ENCODE measurements at regions not wholly inside any gene's neighbourhood (a gene's known extent, or its start where the extent isn't known, plus 50 kb on each side); places are given as distances from the start of the nearest gene placed in this dataset.

- FAIRE-seq (no peak), DNase-seq (no peak)
- no peak overlapping the region for H3K27ac ChIP-seq (ENCODE audit: low read depth in 2 of 2, low read length in 2 of 2)
- H3K27me3 ChIP-seq (ENCODE audit: control insufficient read depth, insufficient read depth, low read length) = no peaks in the 10 kb centered on the region
- no peaks in the 10 kb centered on the region for H3K36me3 ChIP-seq (ENCODE audit: control insufficient read depth in 2 of 3, insufficient read depth in 3 of 3, low read length in 3 of 3)
- H3K4me1 ChIP-seq (ENCODE audit: control insufficient read depth in 2 of 3, insufficient read depth in 2 of 3, low read depth in 1 of 3, low read length in 3 of 3) = peaks cover 0 to 3% (median 2%) of the 10 kb centered on the region in 3 donors
- H3K9me3 ChIP-seq (ENCODE audit: control insufficient read depth in 2 of 3, insufficient read depth in 1 of 3, low read length in 3 of 3) = peaks cover 0 to 2% (median 0%) of the 10 kb centered on the region in 3 donors
- no peak overlapping the region for H3K4me3 ChIP-seq (ENCODE audit: low read length in 3 of 3)
- no peak overlapping the region for H3K9ac ChIP-seq (ENCODE audit: low read length in 3 of 3)
- intact Hi-C loops (cut with DNase I) = no loop called here
- no peak for TF ChIP-seq CTCF (IDR thresholded peaks at IDR 0.05; ENCODE audit: borderline replicate concordance, extremely low read depth, insufficient read depth)
Observed at GRCh38 chr20:59460352-59460751, 144.0 kb upstream of the PHACTR3 start.

GRCh38 chr20:59461526-59461925 lies 142.8 kb upstream of the PHACTR3 start:
- Histone ChIP-seq H3K9ac (ENCODE audit: low read length in 3 of 3) (no peak overlapping the region), H3K27me3 (ENCODE audit: control insufficient read depth, insufficient read depth, low read length) (no peaks in the 10 kb centered on the region), H3K4me1 (ENCODE audit: control insufficient read depth in 2 of 3, insufficient read depth in 2 of 3, low read depth in 1 of 3, low read length in 3 of 3) (no peaks in the 10 kb centered on the region), H3K4me3 (ENCODE audit: low read length in 3 of 3) (no peak overlapping the region), H3K36me3 (ENCODE audit: control insufficient read depth in 2 of 3, insufficient read depth in 3 of 3, low read length in 3 of 3) (no peaks in the 10 kb centered on the region), H3K9me3 (ENCODE audit: control insufficient read depth in 2 of 3, insufficient read depth in 1 of 3, low read length in 3 of 3) (peaks cover 0 to 2% (median 0%) of the 10 kb centered on the region in 3 donors), H3K27ac (ENCODE audit: low read depth in 2 of 2, low read length in 2 of 2) (no peak overlapping the region)
- intact Hi-C loops (cut with DNase I) = no loop called here
- FAIRE-seq (no peak), DNase-seq (no peak)
- no peak for TF ChIP-seq CTCF (IDR thresholded peaks at IDR 0.05; ENCODE audit: borderline replicate concordance, extremely low read depth, insufficient read depth)

GRCh38 chr20:59462249-59462648 lies 142.1 kb upstream of the PHACTR3 start:
- intact Hi-C loops (cut with DNase I) = no loop called here
- no peak for TF ChIP-seq CTCF (IDR thresholded peaks at IDR 0.05; ENCODE audit: borderline replicate concordance, extremely low read depth, insufficient read depth)
- peaks cover 0 to 2% (median 0%) of the 10 kb centered on the region in 3 donors for H3K9me3 ChIP-seq (ENCODE audit: control insufficient read depth in 2 of 3, insufficient read depth in 1 of 3, low read length in 3 of 3)
- FAIRE-seq (no peak), DNase-seq (no peak)
- H3K27me3 ChIP-seq (ENCODE audit: control insufficient read depth, insufficient read depth, low read length) = no peaks in the 10 kb centered on the region
- H3K9ac ChIP-seq (ENCODE audit: low read length in 3 of 3) = no peak overlapping the region
- no peak overlapping the region for H3K27ac ChIP-seq (ENCODE audit: low read depth in 2 of 2, low read length in 2 of 2)
- no peaks in the 10 kb centered on the region for H3K4me1 ChIP-seq (ENCODE audit: control insufficient read depth in 2 of 3, insufficient read depth in 2 of 3, low read depth in 1 of 3, low read length in 3 of 3)
- no peak overlapping the region for H3K4me3 ChIP-seq (ENCODE audit: low read length in 3 of 3)
- H3K36me3 ChIP-seq (ENCODE audit: control insufficient read depth in 2 of 3, insufficient read depth in 3 of 3, low read length in 3 of 3) = no peaks in the 10 kb centered on the region

GRCh38 chr20:59463541-59463940 lies 140.8 kb upstream of the PHACTR3 start:
- no peak overlapping the region for H3K27ac ChIP-seq (ENCODE audit: low read depth in 2 of 2, low read length in 2 of 2)
- intact Hi-C loops (cut with DNase I) = no loop called here
- no peaks in the 10 kb centered on the region for H3K4me1 ChIP-seq (ENCODE audit: control insufficient read depth in 2 of 3, insufficient read depth in 2 of 3, low read depth in 1 of 3, low read length in 3 of 3)
- H3K36me3 ChIP-seq (ENCODE audit: control insufficient read depth in 2 of 3, insufficient read depth in 3 of 3, low read length in 3 of 3) = no peaks in the 10 kb centered on the region
- no peak for FAIRE-seq
- H3K9me3 ChIP-seq (ENCODE audit: control insufficient read depth in 2 of 3, insufficient read depth in 1 of 3, low read length in 3 of 3) = peaks cover 0 to 2% (median 0%) of the 10 kb centered on the region in 3 donors
- H3K4me3 ChIP-seq (ENCODE audit: low read length in 3 of 3) = no peak overlapping the region
- no peak for TF ChIP-seq CTCF (IDR thresholded peaks at IDR 0.05; ENCODE audit: borderline replicate concordance, extremely low read depth, insufficient read depth)
- H3K9ac ChIP-seq (ENCODE audit: low read length in 3 of 3) = no peak overlapping the region
- H3K27me3 ChIP-seq (ENCODE audit: control insufficient read depth, insufficient read depth, low read length) = no peaks in the 10 kb centered on the region
- DNase-seq = no peak
